A673 (cell line): ENCODE measurements at regions not wholly inside any gene's neighbourhood (a gene's known extent, or its start where the extent isn't known, plus 50 kb on each side); places are given as distances from the start of the nearest gene placed in this dataset.

ENCODE experiments used
- BruUV-seq: library from RNA; stranded (reverse); fragments of 400-500 nt; replicated peaks from 2 replicates; lab custom pipeline; 2021; lab: Mats Ljungman, UMichigan
- CTCF ChIA-PET: fragments of 300-600 bp; sonication (Branson Sonifier 250); formaldehyde crosslinking; loops from one replicate; lab custom pipeline; 2022; ENCODE audit warnings: antibody characterized with exemption; lab: Charles Lee
- POLR2A ChIA-PET: fragments of 300-600 bp; sonication (Branson Sonifier 250); formaldehyde crosslinking; loops from one replicate; lab custom pipeline; 2022; ENCODE audit warnings: antibody characterized with exemption; ENCODE audit not compliant: low non-redundant PET; lab: Charles Lee
- DNase-seq: peaks from one replicate; pipeline ENCODE4 v3.0.0-alpha.2; 2015; ENCODE audit warnings: low spot score
- H3K27ac ChIP-seq: fragments of 200-600 bp; sonication (generic); 2 replicates; pipeline ENCODE4 v1.5.1; 2016; ENCODE audit warnings: mixed run types, low read depth, mild to moderate bottlenecking, mixed read lengths, antibody characterized with exemption, low read length; ENCODE audit not compliant: poor library complexity, severe bottlenecking
- H3K27me3 ChIP-seq: fragments of 200-600 bp; sonication (generic); replicated peaks from 2 replicates; pipeline ENCODE4 v1.6.1; 2017; ENCODE audit warnings: mixed run types, low read depth, mild to moderate bottlenecking, mixed read lengths, antibody characterized with exemption, low read length; ENCODE audit not compliant: insufficient read depth, poor library complexity
- H3K36me3 ChIP-seq: fragments of 200-600 bp; sonication (generic); 2 replicates; pipeline ENCODE4 v1.6.1; 2016; ENCODE audit warnings: mixed run types, mild to moderate bottlenecking, mixed read lengths, antibody characterized with exemption, low read length; ENCODE audit not compliant: insufficient read depth, poor library complexity, severe bottlenecking
- H3K4me1 ChIP-seq: fragments of 200-600 bp; sonication (generic); 2 replicates; pipeline ENCODE4 v1.6.1; 2017; ENCODE audit warnings: mixed run types, mild to moderate bottlenecking, mixed read lengths, antibody characterized with exemption, low read length; ENCODE audit not compliant: insufficient read depth, poor library complexity, severe bottlenecking
- H3K4me3 ChIP-seq: fragments of 200-600 bp; sonication (generic); 2 replicates; pipeline ENCODE4 v1.5.1; 2016; ENCODE audit warnings: low read depth, mixed run types, mild to moderate bottlenecking, mixed read lengths, low read length; ENCODE audit not compliant: poor library complexity, severe bottlenecking
- H3K9me3 ChIP-seq: fragments of 200-600 bp; sonication (generic); 2 replicates; pipeline ENCODE4 v1.6.1; 2016; ENCODE audit warnings: mixed run types, low read depth, mild to moderate bottlenecking, mixed read lengths, antibody characterized with exemption, low read length; ENCODE audit not compliant: poor library complexity, severe bottlenecking
- EZH2 ChIP-seq: fragments of 200-600 bp; sonication (generic); IDR thresholded peaks from 2 replicates; pipeline ENCODE4 v1.6.1; 2017; ENCODE audit warnings: borderline replicate concordance, low read depth, mild to moderate bottlenecking, mixed read lengths, antibody characterized with exemption, low read length; ENCODE audit not compliant: poor library complexity, severe bottlenecking
- intact Hi-C: fragments of 100-400 bp; cut with micrococcal nuclease; formaldehyde crosslinking; loops from one replicate; pipeline ENCODE4 v1.10.0; 2022; ENCODE audit not compliant: unreplicated experiment
- TF ChIP-seq, protein P1 (sequence below): fragments of 300-800, 200-600 bp; sonication (generic); conservative IDR thresholded peaks from 2 replicates; pipeline ENCODE4 v1.5.1; 2017; ENCODE audit warnings: low read depth, mild to moderate bottlenecking, antibody characterized with exemption, low read length, moderate library complexity, mixed read lengths

DNA sequence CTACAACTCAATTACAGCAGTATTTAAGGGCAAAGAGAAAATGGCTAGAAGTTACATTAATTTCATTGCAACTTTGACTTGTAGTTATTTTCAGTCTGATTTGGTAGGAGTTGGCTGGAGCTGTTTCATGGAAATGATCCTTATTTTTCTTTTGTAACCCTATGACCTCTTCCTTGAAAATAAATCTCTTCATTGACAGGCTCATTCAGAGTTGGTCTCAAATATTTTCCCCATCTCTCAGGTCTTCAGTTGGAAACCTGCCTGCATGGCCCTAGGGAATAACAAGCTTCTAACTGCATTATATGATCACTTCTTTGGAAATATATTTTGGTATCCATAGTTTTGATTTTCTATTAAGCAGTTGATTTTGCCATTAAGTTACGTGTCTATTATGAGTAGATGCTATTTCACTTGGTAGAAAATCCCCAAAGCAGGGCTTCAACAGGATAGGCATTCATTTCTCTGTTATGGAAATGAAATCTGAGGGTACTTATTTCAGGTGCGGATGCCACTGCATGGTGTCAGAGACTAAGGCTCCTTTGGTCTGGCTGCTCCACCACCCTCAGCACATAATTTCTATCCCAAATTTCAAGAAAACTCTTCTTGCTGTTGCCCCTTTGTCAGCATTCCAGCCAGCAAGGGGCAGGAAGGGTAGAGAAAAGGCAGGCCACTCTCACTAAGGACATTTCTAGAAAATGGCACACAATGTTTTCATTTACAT is 502.5 kb downstream of the SPRY1 start:
- ChIA-PET POLR2A (no interaction called here), CTCF (no interaction called here)
- H3K4me3 ChIP-seq: no peak overlapping the region
- H3K4me1 ChIP-seq: peaks cover 4% of the 10 kb centered on the region
- no peaks in the 10 kb centered on the region for H3K27me3 ChIP-seq
- no peaks in the 10 kb centered on the region for H3K9me3 ChIP-seq
- no TSS peak for BruUV-seq
- H3K36me3 ChIP-seq: no peaks in the 10 kb centered on the region
- no peak overlapping the region for H3K27ac ChIP-seq
- intact Hi-C loops: no loop called here
- no peak for DNase-seq
- TF ChIP-seq, protein P1, sequence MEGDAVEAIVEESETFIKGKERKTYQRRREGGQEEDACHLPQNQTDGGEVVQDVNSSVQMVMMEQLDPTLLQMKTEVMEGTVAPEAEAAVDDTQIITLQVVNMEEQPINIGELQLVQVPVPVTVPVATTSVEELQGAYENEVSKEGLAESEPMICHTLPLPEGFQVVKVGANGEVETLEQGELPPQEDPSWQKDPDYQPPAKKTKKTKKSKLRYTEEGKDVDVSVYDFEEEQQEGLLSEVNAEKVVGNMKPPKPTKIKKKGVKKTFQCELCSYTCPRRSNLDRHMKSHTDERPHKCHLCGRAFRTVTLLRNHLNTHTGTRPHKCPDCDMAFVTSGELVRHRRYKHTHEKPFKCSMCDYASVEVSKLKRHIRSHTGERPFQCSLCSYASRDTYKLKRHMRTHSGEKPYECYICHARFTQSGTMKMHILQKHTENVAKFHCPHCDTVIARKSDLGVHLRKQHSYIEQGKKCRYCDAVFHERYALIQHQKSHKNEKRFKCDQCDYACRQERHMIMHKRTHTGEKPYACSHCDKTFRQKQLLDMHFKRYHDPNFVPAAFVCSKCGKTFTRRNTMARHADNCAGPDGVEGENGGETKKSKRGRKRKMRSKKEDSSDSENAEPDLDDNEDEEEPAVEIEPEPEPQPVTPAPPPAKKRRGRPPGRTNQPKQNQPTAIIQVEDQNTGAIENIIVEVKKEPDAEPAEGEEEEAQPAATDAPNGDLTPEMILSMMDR: no peak
- TF ChIP-seq EZH2: no peak

DNA sequence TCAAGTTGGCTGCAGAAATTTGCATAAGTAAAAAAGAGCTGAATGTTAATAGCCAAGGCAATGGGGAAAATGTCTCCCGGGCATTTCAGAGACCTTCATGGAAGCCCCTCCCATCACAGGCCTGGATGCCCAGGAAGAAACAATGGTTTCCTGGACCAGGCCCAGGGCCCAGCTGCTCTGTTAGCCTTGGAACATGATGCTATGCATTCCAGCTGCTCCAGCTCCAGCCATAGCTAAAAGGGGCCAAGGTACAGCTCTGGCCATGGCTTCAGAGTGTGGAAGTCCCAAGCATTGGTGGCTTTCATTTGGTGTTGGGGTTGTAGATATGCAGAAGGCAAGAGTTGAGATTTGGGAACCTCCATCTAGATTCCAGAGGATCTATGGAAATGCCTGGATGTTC is 508.3 kb downstream of the SPRY1 start:
- H3K27me3 ChIP-seq: no peaks in the 10 kb centered on the region
- no peaks in the 10 kb centered on the region for H3K9me3 ChIP-seq
- intact Hi-C loops: no loop called here
- no peaks in the 10 kb centered on the region for H3K4me1 ChIP-seq
- H3K27ac ChIP-seq: no peak overlapping the region
- no peaks in the 10 kb centered on the region for H3K36me3 ChIP-seq
- no peak overlapping the region for H3K4me3 ChIP-seq
- no peak for TF ChIP-seq EZH2
- TF ChIP-seq, protein P1: no peak
- no TSS peak for BruUV-seq
- no peak for DNase-seq
- ChIA-PET POLR2A (no interaction called here), CTCF (no interaction called here)

- ChIA-PET POLR2A (no interaction called here), CTCF (no interaction called here)
- no peak overlapping the region for H3K4me3 ChIP-seq
- intact Hi-C loops: no loop called here
- TF ChIP-seq EZH2: no peak
- TF ChIP-seq, protein P1: no peak
- no peaks in the 10 kb centered on the region for H3K36me3 ChIP-seq
- no peak overlapping the region for H3K27ac ChIP-seq
- no TSS peak for BruUV-seq
- no peaks in the 10 kb centered on the region for H3K9me3 ChIP-seq
- H3K27me3 ChIP-seq: no peaks in the 10 kb centered on the region
- no peak for DNase-seq
- H3K4me1 ChIP-seq: no peaks in the 10 kb centered on the region
Measured at GRCh38 chr4:123913598-123913997, 517.0 kb downstream of the SPRY1 start.
